RWPE1 (cell line): ENCODE measurements at regions not wholly inside any gene's neighbourhood (a gene's known extent, or its start where the extent isn't known, plus 50 kb on each side); places are given as distances from the start of the nearest gene placed in this dataset.

Source experiments
- CTCF ChIA-PET: fragments of 350-600 bp; sonication (Branson Sonifier 250); formaldehyde crosslinking; extraction: SDS; loops from one replicate; lab custom pipeline; 2021; lab: Yijun Ruan, JAX
- POLR2A ChIA-PET: fragments of 400-600 bp; formaldehyde crosslinking; extraction: SDS; loops from one replicate; lab custom pipeline; 2020; ENCODE audit warnings: antibody characterized with exemption; ENCODE audit not compliant: low non-redundant PET; lab: Yijun Ruan, JAX
- DNase-seq: peaks from one replicate; pipeline ENCODE4 v3.0.0; 2012; ENCODE audit warnings: low spot score
- H3K27ac ChIP-seq: fragments of 450-650 bp; 2 replicates; pipeline ENCODE4 v1.5.1; 2017
- CTCF ChIP-seq: fragments of 450-650 bp; conservative IDR thresholded peaks from 2 replicates; pipeline ENCODE4 v1.5.1; 2017; ENCODE audit warnings: low read depth, mild to moderate bottlenecking

GRCh38 chr4:141307241-141307689 lies 86.6 kb downstream of the ZNF330 start:
- DNase-seq, result peak; percentile 52
- CTCF ChIA-PET, result interaction anchor here (0.6 to 0.7 kb wide), 3 partner anchors 190 to 1264 kb away, joined by 3 to 6 read pairs (median 3); no protein-coding TSS in a partner anchor
- peak; percentile 79 for TF ChIP-seq CTCF
- POLR2A ChIA-PET, result no interaction called here
- H3K27ac ChIP-seq, result no peak overlapping the region

- DNase-seq, result no peak
- ChIA-PET CTCF (no interaction called here), POLR2A (no interaction called here)
- TF ChIP-seq CTCF, result no peak
- no peak overlapping the region for H3K27ac ChIP-seq
Measured at GRCh38 chr4:141309874-141310273, 89.2 kb downstream of the ZNF330 start.

GRCh38 chr4:141311246-141312204 lies 90.8 kb downstream of the ZNF330 start:
- POLR2A ChIA-PET, result no interaction called here
- TF ChIP-seq CTCF, result no peak
- CTCF ChIA-PET, result interaction anchor here (0.6 to 0.7 kb wide), 2 partner anchors 48 to 668 kb away, joined by 3 to 4 read pairs; no protein-coding TSS in a partner anchor
- DNase-seq, result no peak
- H3K27ac ChIP-seq, result no peak overlapping the region

- CTCF ChIA-PET, result no interaction called here
- H3K27ac ChIP-seq, result no peak overlapping the region
- no peak for DNase-seq
- no peak for TF ChIP-seq CTCF
- POLR2A ChIA-PET, result no interaction called here
Measured at GRCh38 chr4:141314627-141315026, 93.9 kb downstream of the ZNF330 start.

GRCh38 chr4:141328560-141329173 lies 108.0 kb downstream of the ZNF330 start:
- DNase-seq, result no peak
- H3K27ac ChIP-seq, result no peak overlapping the region
- ChIA-PET POLR2A (no interaction called here), CTCF (interaction anchor here (1.5 kb wide), 1 partner anchor 18 kb away, joined by 5 read pairs; no protein-coding TSS in a partner anchor)
- no peak for TF ChIP-seq CTCF

GRCh38 chr4:141329174-141329569 lies 108.5 kb downstream of the ZNF330 start:
- ChIA-PET POLR2A (no interaction called here), CTCF (interaction anchor here (1.5 kb wide), 1 partner anchor 17 kb away, joined by 5 read pairs; no protein-coding TSS in a partner anchor)
- peak; percentile 27 for DNase-seq
- no peak for TF ChIP-seq CTCF
- H3K27ac ChIP-seq, result no peak overlapping the region
